Duodenal mucosa (tissue), 2 donors: ENCODE measurements at regions not wholly inside any gene's neighbourhood (a gene's known extent, or its start where the extent isn't known, plus 50 kb on each side); places are given as distances from the start of the nearest gene placed in this dataset.

ENCODE experiments used
- H3K27ac ChIP-seq: one replicate; pipeline ENCODE4 v1.7.0; 2013; ENCODE audit warnings: low read depth, low read length
- H3K27me3 ChIP-seq, 2 donors: one replicate each; pipeline ENCODE4 v1.7.0; 2013; ENCODE audit warnings: low read length in 2 of 2, control low read depth in 1 of 2; ENCODE audit not compliant: insufficient read depth in 2 of 2, control insufficient read depth in 1 of 2
- H3K36me3 ChIP-seq, 2 donors: one replicate each; pipeline ENCODE4 v1.7.0; 2013; ENCODE audit warnings: low read length in 2 of 2, control low read depth in 1 of 2; ENCODE audit not compliant: insufficient read depth in 2 of 2, control insufficient read depth in 1 of 2
- H3K4me1 ChIP-seq, 2 donors: one replicate each; pipeline ENCODE4 v1.7.0; 2013; ENCODE audit warnings: low read length in 2 of 2, control low read depth in 1 of 2; ENCODE audit not compliant: insufficient read depth in 2 of 2, control insufficient read depth in 1 of 2
- H3K4me3 ChIP-seq, 2 donors: one replicate each; pipeline ENCODE4 v1.7.0; 2013; ENCODE audit warnings: low read length in 2 of 2, low read depth in 1 of 2
- H3K9ac ChIP-seq, 2 donors: one replicate each; pipeline ENCODE4 v1.7.0; 2013; ENCODE audit warnings: low read length in 2 of 2, low read depth in 1 of 2
- H3K9me3 ChIP-seq, 2 donors: one replicate each; pipeline ENCODE4 v1.7.0; 2013; ENCODE audit warnings: low read length in 2 of 2, control low read depth in 1 of 2; ENCODE audit not compliant: control insufficient read depth in 1 of 2

DNA sequence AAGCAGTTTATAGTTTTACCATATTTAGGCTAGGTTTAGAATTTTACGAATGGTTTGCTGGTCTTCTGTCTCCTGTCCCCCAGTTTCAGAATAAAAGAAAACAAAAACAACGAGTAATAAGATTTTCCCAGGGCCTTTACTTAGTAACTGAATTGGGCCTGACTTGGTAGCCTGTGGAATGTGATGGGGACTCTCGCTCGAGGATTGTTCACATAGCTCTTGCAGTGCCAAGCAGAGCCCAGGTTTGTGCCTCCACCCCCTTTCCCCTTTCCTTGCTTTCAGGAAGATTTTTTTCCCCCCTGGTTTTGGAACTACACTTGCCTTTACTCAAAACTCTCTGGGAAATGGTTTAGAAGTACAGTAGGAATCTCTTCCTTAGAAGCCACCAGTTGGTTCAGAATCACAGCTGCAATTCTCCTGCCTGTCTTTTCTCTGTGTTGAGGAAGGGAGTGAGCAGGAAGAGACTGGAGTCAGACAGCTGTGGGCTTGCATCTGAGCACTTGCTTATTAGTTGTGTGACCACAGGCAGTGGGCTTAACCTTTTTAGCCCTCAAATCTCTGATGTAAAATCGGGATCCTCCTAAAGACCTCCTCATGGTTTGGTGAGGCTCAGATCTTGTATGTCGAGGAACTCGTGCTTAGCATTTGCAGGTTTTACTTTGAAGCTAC, 501.2 kb downstream of the PCNX1 start:
- no peaks in the 10 kb centered on the region for H3K36me3 ChIP-seq
- H3K9ac ChIP-seq: no peak overlapping the region
- H3K9me3 ChIP-seq: no peaks in the 10 kb centered on the region
- H3K4me1 ChIP-seq: peaks cover 0 to 4% of the 10 kb centered on the region in 2 donors
- H3K4me3 ChIP-seq: no peak overlapping the region
- H3K27me3 ChIP-seq: no peaks in the 10 kb centered on the region
- H3K27ac ChIP-seq: no peak overlapping the region

- Histone ChIP-seq H3K36me3 (no peaks in the 10 kb centered on the region), H3K9ac (no peak overlapping the region)
Observed at GRCh38 chr14:71410578-71411284, 503.5 kb downstream of the PCNX1 start.

DNA sequence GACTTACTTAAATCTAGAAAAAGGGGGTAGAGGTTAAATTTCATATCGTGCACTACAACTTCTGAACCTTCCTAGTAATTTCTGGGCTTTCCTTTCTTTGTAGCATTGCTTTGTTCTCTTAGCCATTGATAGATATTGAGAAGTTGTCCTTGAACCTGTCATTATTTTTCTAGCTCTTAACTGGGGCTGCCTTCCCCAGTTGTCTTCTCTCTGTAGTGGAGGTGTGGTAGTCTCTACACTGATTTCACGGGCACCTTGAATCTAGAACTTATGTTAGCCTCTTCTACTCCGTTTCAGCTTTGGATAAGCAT, 504.0 kb downstream of the PCNX1 start:
- Histone ChIP-seq H3K9me3 (no peaks in the 10 kb centered on the region), H3K27me3 (no peaks in the 10 kb centered on the region), H3K4me1 (peaks cover 0 to 4% of the 10 kb centered on the region in 2 donors), H3K27ac (no peak overlapping the region), H3K36me3 (no peaks in the 10 kb centered on the region), H3K4me3 (no peak overlapping the region), H3K9ac (no peak overlapping the region)

More at GRCh38 chr14:71410578-71411284, 503.5 kb downstream of the PCNX1 start:
- Histone ChIP-seq H3K4me1 (peaks cover 0 to 4% of the 10 kb centered on the region in 2 donors), H3K27me3 (no peaks in the 10 kb centered on the region), H3K27ac (no peak overlapping the region), H3K9me3 (no peaks in the 10 kb centered on the region), H3K4me3 (no peak overlapping the region)

DNA sequence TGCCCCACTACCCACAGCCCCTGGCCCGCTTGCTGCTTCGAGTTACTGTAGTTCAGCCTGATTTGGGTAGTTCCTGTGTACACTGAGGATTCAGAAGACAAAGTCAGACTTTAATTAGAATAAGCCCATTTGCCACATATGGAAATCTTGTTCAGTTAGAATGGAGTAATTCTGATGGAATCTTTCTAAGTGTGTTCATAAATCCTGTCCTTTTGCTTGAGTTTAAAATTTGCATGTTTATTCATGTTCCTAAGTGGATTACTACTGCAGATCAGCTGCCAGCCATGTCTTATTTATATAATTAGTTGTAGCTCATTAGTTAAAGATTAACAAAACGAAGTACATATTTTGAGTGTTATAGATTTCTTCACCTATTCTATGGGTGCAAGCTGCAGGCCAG, 504.5 kb downstream of the PCNX1 start:
- H3K27ac ChIP-seq: no peak overlapping the region
- H3K36me3 ChIP-seq: no peaks in the 10 kb centered on the region
- no peak overlapping the region for H3K9ac ChIP-seq
- H3K4me1 ChIP-seq: peaks cover 0 to 4% of the 10 kb centered on the region in 2 donors
- no peak overlapping the region for H3K4me3 ChIP-seq
- no peaks in the 10 kb centered on the region for H3K27me3 ChIP-seq
- H3K9me3 ChIP-seq: no peaks in the 10 kb centered on the region

GRCh38 chr14:71414631-71415403, 507.6 kb downstream of the PCNX1 start:
- Histone ChIP-seq H3K9me3 (no peaks in the 10 kb centered on the region), H3K4me1 (peaks cover 0 to 4% of the 10 kb centered on the region in 2 donors), H3K4me3 (no peak overlapping the region), H3K9ac (no peak overlapping the region), H3K27ac (no peak overlapping the region), H3K36me3 (no peaks in the 10 kb centered on the region), H3K27me3 (no peaks in the 10 kb centered on the region)

- no peaks in the 10 kb centered on the region for H3K9me3 ChIP-seq
- H3K27me3 ChIP-seq: no peaks in the 10 kb centered on the region
- no peak overlapping the region for H3K4me3 ChIP-seq
- no peak overlapping the region for H3K9ac ChIP-seq
- H3K27ac ChIP-seq: no peak overlapping the region
- H3K36me3 ChIP-seq: no peaks in the 10 kb centered on the region
- peaks cover 0 to 4% of the 10 kb centered on the region in 2 donors for H3K4me1 ChIP-seq
Observed at GRCh38 chr14:71415404-71415690, 508.1 kb downstream of the PCNX1 start.

- H3K4me3 ChIP-seq: no peak overlapping the region
- H3K27me3 ChIP-seq: no peaks in the 10 kb centered on the region
- H3K9ac ChIP-seq: no peak overlapping the region
- no peak overlapping the region for H3K27ac ChIP-seq
- H3K4me1 ChIP-seq: peaks cover 0 to 4% of the 10 kb centered on the region in 2 donors
- H3K9me3 ChIP-seq: no peaks in the 10 kb centered on the region
- H3K36me3 ChIP-seq: no peaks in the 10 kb centered on the region
Observed at GRCh38 chr14:71416392-71416791, 509.1 kb downstream of the PCNX1 start.

GRCh38 chr14:71418532-71419245, 511.4 kb downstream of the PCNX1 start:
- no peaks in the 10 kb centered on the region for H3K9me3 ChIP-seq
- no peaks in the 10 kb centered on the region for H3K27me3 ChIP-seq
- no peak overlapping the region for H3K27ac ChIP-seq
- H3K36me3 ChIP-seq: no peaks in the 10 kb centered on the region
- no peaks in the 10 kb centered on the region for H3K4me1 ChIP-seq
- H3K9ac ChIP-seq: no peak overlapping the region
- no peak overlapping the region for H3K4me3 ChIP-seq

DNA sequence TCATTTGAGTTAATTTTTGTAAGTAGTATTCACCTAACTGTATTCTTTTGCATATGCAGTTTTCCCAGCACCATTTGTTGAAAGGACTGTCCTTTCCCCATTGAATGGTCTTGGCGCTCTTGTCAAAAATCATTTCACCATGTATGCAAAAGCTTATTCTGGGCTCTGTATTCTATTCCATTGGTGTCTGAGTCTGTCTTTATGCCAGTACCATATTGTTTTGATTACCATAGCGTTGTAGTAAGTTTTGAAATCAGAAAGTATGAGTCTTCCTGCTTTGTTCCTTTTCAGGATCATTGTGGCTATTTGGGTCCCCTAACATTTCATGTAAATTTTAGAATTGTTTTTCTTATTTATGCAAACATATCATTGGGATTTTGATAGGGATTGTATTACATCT, 508.7 kb upstream of the RGS6 start:
- Histone ChIP-seq H3K9ac (no peak overlapping the region), H3K27me3 (no peaks in the 10 kb centered on the region), H3K27ac (no peak overlapping the region)

GRCh38 chr14:71424941-71425340, 507.3 kb upstream of the RGS6 start:
- H3K27ac ChIP-seq: no peak overlapping the region
- H3K36me3 ChIP-seq: no peaks in the 10 kb centered on the region
- H3K9ac ChIP-seq: no peak overlapping the region
- H3K9me3 ChIP-seq: peaks cover 3 to 7% of the 10 kb centered on the region in 2 donors
- no peaks in the 10 kb centered on the region for H3K27me3 ChIP-seq
- no peak overlapping the region for H3K4me3 ChIP-seq
- no peaks in the 10 kb centered on the region for H3K4me1 ChIP-seq

More for the DNA sequence above, 508.7 kb upstream of the RGS6 start:
- Histone ChIP-seq H3K36me3 (no peaks in the 10 kb centered on the region), H3K9me3 (peaks cover 3 to 7% of the 10 kb centered on the region in 2 donors), H3K4me3 (no peak overlapping the region), H3K4me1 (no peaks in the 10 kb centered on the region)
